GM12874 (cell line): ENCODE measurements at regions not wholly inside any gene's neighbourhood (a gene's known extent, or its start where the extent isn't known, plus 50 kb on each side); places are given as distances from the start of the nearest gene placed in this dataset.

Experiments
- CTCF ChIP-seq: IDR thresholded peaks from 2 replicates; pipeline ENCODE4 v1.5.1; 2011; ENCODE audit warnings: low read depth, mild to moderate bottlenecking, control low read depth, low read length, moderate library complexity; ENCODE audit not compliant: insufficient read depth

DNA sequence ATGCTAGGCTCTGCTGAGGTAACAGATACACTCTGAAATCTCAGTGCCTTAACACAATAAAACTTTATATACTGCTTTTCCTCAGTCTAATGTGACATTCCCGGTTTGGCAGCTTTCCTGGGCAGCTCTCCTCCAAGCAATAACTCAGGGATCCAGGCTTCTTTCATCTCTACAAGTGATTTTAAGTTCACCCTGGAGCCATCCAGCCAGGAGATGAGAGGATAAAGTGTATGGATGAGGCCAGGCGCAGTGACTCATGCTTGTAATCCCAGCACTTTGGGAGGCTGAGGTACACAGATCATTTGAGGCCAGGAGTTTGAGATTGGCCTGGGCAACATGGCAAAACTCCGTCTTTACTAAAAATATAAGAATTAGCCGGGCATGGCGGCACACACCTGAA lies 147.2 kb downstream of the UTP18 start:
- TF ChIP-seq CTCF, result no peak

DNA sequence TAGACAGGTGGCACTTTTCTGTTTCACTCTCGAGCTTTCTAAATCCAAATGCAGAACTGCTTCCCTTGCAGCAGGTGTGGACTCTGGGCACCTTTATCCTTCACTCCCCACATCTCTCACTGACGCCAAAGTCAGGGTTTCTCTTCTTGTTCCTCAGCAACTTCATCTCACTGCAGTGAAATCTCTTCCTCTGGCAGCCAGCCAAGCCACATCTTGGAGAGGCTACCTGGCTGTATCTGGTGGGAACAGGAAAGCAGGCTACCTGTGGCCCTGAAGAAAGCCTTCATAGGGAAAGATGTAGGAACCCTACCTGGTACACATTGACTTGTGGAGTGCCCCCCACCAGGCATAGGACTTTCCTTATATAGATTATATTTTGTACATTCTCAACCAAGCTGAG lies 159.1 kb downstream of the UTP18 start:
- no peak for TF ChIP-seq CTCF

- TF ChIP-seq CTCF, result no peak
Observed at GRCh38 chr17:51421525-51421924, 161.2 kb downstream of the UTP18 start.

DNA sequence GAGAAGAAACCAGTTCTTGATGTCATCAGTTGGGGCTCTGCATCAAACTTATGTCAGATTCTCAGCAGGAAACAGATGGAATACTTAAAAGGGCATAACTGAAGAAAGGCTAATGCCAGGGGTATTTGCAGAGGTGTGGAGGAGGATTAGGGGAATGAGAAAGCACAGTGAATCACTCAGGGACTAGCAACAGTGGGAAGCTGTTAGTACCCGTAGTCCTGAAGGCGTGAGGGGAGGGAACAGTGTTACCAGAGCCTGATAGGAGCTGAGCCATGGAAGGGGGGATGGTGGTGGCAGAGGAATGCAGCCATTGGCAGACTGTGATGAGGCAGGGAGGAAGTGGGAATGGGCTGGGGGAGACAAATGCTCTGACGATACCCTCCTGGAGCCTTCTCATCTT lies 162.3 kb downstream of the UTP18 start:
- no peak for TF ChIP-seq CTCF

GRCh38 chr17:51423421-51424160 lies 163.2 kb downstream of the UTP18 start:
- TF ChIP-seq CTCF, result no peak

DNA sequence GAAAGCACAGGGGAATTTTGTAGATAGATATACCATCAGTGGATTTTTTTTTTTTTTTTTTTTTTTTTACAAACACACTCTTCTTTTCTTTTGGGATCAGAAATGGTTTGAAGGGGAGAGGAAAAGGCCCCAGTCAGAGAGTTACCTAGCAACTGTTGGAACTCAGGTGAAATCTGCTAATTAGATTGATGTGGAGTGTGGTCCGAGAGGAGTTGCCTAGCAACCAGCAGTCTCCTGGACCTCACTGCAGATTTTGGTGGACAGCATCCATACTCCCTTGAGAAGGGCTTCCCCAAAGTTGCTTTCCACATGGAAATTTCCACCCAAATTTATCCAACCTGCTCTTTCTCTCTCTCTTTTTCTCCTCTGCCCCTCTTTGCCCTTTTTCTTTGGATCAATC lies 165.4 kb downstream of the UTP18 start:
- TF ChIP-seq CTCF, result no peak

- TF ChIP-seq CTCF, result no peak
Observed at GRCh38 chr17:51427323-51427811, 167.0 kb downstream of the UTP18 start.
